Right forelimb (tissue), 1 donor: ENCODE measurements at regions not wholly inside any gene's neighbourhood (a gene's known extent, or its start where the extent isn't known, plus 50 kb on each side); places are given as distances from the start of the nearest gene placed in this dataset.

Experiments used
- DNase-seq: peaks from one replicate; pipeline ENCODE4 v3.0.0-alpha.2; 2018

GRCh38 chr16:85173981-85174751 is 61.9 kb upstream of the CIBAR2 start:
- no peak for DNase-seq

- no peak for DNase-seq
Observed at GRCh38 chr16:85174871-85175723, 62.8 kb upstream of the CIBAR2 start.

- no peak for DNase-seq
Observed at GRCh38 chr16:85175724-85176233, 63.5 kb upstream of the CIBAR2 start.

GRCh38 chr16:85176541-85177447 is 64.5 kb upstream of the CIBAR2 start:
- DNase-seq, result no peak

- no peak for DNase-seq
Observed at GRCh38 chr16:85177448-85177846, 65.2 kb upstream of the CIBAR2 start.

GRCh38 chr16:85178006-85178591 is 65.8 kb upstream of the CIBAR2 start:
- DNase-seq, result no peak

- no peak for DNase-seq
Observed at GRCh38 chr16:85178596-85178995, 66.3 kb upstream of the CIBAR2 start.

- no peak for DNase-seq
Observed at GRCh38 chr16:85179344-85180046, 67.2 kb upstream of the CIBAR2 start.

GRCh38 chr16:85180047-85180826 is 68.0 kb upstream of the CIBAR2 start:
- no peak for DNase-seq

- DNase-seq, result no peak
Observed at GRCh38 chr16:85180827-85181738, 68.8 kb upstream of the CIBAR2 start.

GRCh38 chr16:85181739-85182129 is 69.5 kb upstream of the CIBAR2 start:
- no peak for DNase-seq

- DNase-seq, result no peak
Observed at GRCh38 chr16:85182286-85182685, 70.0 kb upstream of the CIBAR2 start.

GRCh38 chr16:85182774-85183173 is 70.5 kb upstream of the CIBAR2 start:
- DNase-seq, result no peak

- DNase-seq, result no peak
Observed at GRCh38 chr16:85183564-85183963, 71.3 kb upstream of the CIBAR2 start.

- DNase-seq, result no peak
Observed at GRCh38 chr16:85184404-85184803, 72.1 kb upstream of the CIBAR2 start.

- DNase-seq, result no peak
Observed at GRCh38 chr16:85185303-85186100, 73.2 kb upstream of the CIBAR2 start.

GRCh38 chr16:85187002-85187401 is 74.7 kb upstream of the CIBAR2 start:
- DNase-seq, result no peak

GRCh38 chr16:85187447-85187846 is 75.2 kb upstream of the CIBAR2 start:
- DNase-seq, result no peak

GRCh38 chr16:85187886-85188285 is 75.6 kb upstream of the CIBAR2 start:
- DNase-seq, result no peak
